HuH-7.5 (cell line): ENCODE measurements at regions not wholly inside any gene's neighbourhood (a gene's known extent, or its start where the extent isn't known, plus 50 kb on each side); places are given as distances from the start of the nearest gene placed in this dataset.

Experiments used
- DNase-seq: peaks from one replicate; pipeline ENCODE4 v3.0.0; 2011; ENCODE audit warnings: low spot score

- no peak for DNase-seq
These were observed 1053.5 kb upstream of the TENM3 start for GRCh38 chr4:181189751-181190150.

- no peak for DNase-seq
These were observed 1049.9 kb upstream of the TENM3 start for GRCh38 chr4:181193131-181193930.

- no peak for DNase-seq
These were observed 1049.1 kb upstream of the TENM3 start for GRCh38 chr4:181194096-181194495.

- no peak for DNase-seq
These were observed 1043.1 kb upstream of the TENM3 start for GRCh38 chr4:181200076-181200475.

GRCh38 chr4:181202240-181202639, 1041.0 kb upstream of the TENM3 start:
- DNase-seq = no peak

- no peak for DNase-seq
These were observed 1039.1 kb upstream of the TENM3 start for GRCh38 chr4:181204109-181204508.

- no peak for DNase-seq
These were observed 1029.7 kb upstream of the TENM3 start for GRCh38 chr4:181213551-181213950.

GRCh38 chr4:181216501-181216900, 1026.7 kb upstream of the TENM3 start:
- no peak for DNase-seq

- no peak for DNase-seq
These were observed 1023.3 kb upstream of the TENM3 start for GRCh38 chr4:181219783-181220416.

GRCh38 chr4:181224852-181225251, 1018.4 kb upstream of the TENM3 start:
- DNase-seq = no peak

GRCh38 chr4:181225616-181226261, 1017.5 kb upstream of the TENM3 start:
- DNase-seq = no peak

- no peak for DNase-seq
These were observed 1008.1 kb upstream of the TENM3 start for GRCh38 chr4:181234951-181235680.

- no peak for DNase-seq
These were observed 997.9 kb upstream of the TENM3 start for GRCh38 chr4:181245326-181245725.

GRCh38 chr4:181249031-181249430, 994.2 kb upstream of the TENM3 start:
- no peak for DNase-seq

GRCh38 chr4:181254771-181255170, 988.4 kb upstream of the TENM3 start:
- no peak for DNase-seq

GRCh38 chr4:181258569-181258968, 984.6 kb upstream of the TENM3 start:
- no peak for DNase-seq

- no peak for DNase-seq
These were observed 984.0 kb upstream of the TENM3 start for GRCh38 chr4:181259081-181259709.

GRCh38 chr4:181261279-181261678, 981.9 kb upstream of the TENM3 start:
- no peak for DNase-seq

GRCh38 chr4:181264893-181265292, 978.3 kb upstream of the TENM3 start:
- DNase-seq = no peak

GRCh38 chr4:181265370-181265769, 977.8 kb upstream of the TENM3 start:
- DNase-seq = no peak

GRCh38 chr4:181271116-181271640, 972.0 kb upstream of the TENM3 start:
- no peak for DNase-seq

- DNase-seq = no peak
These were observed 970.8 kb upstream of the TENM3 start for GRCh38 chr4:181272422-181272821.
